IMR-90 (cell line): ENCODE measurements at regions not wholly inside any gene's neighbourhood (a gene's known extent, or its start where the extent isn't known, plus 50 kb on each side); places are given as distances from the start of the nearest gene placed in this dataset.
A peak's percentile ranks its signal among the peaks of the same experiment; 100 is the strongest.

Source experiments
- ATAC-seq: fragments of 200-7000 bp; cut with Tn5 transposase; 2 replicates; pipeline ENCODE4 v1.9.1; 2020; ENCODE audit warnings: low read depth, mild to moderate bottlenecking, moderate library complexity
- BruUV-seq: library from RNA; stranded (reverse); fragments of 400-500 nt; replicated peaks from 2 replicates; lab custom pipeline; 2021; lab: Mats Ljungman, UMichigan
- CTCF ChIA-PET: fragments of 300-600 bp; formaldehyde crosslinking; extraction: SDS; loops from one replicate; lab custom pipeline; 2021; ENCODE audit warnings: antibody characterized with exemption; lab: Yijun Ruan, JAX
- POLR2A ChIA-PET: fragments of 300-600 bp; sonication (Branson Sonifier 250); formaldehyde crosslinking; loops from one replicate; lab custom pipeline; 2022; ENCODE audit warnings: antibody characterized with exemption; ENCODE audit not compliant: unreplicated experiment; lab: Charles Lee
- DNase-seq: peaks from one replicate; pipeline ENCODE4 v3.0.0; 2013
- H2AFZ ChIP-seq: replicated peaks from 2 replicates; pipeline ENCODE3; 2013; ENCODE audit warnings: low read length, mild to moderate bottlenecking; ENCODE audit not compliant: poor library complexity
- H2AK5ac ChIP-seq: 2 replicates; pipeline ENCODE4 v1.6.1; 2013; ENCODE audit warnings: low read depth, low read length, inconsistent platforms
- H2AK9ac ChIP-seq: replicated peaks from 2 replicates; pipeline ENCODE3; 2013; ENCODE audit warnings: mild to moderate bottlenecking, low read depth, low read length, moderate library complexity; ENCODE audit not compliant: poor library complexity
- H2BK120ac ChIP-seq: 2 replicates; pipeline ENCODE4 v1.6.1; 2013; ENCODE audit warnings: low read depth, low read length, inconsistent platforms
- H2BK15ac ChIP-seq: 3 replicates; pipeline ENCODE4 v1.6.1; 2013; ENCODE audit warnings: low read depth, low read length, inconsistent platforms
- H2BK20ac ChIP-seq: 2 replicates; pipeline ENCODE4 v1.6.1; 2013; ENCODE audit warnings: low read depth, mild to moderate bottlenecking, inconsistent platforms, low read length, moderate library complexity
- H2BK5ac ChIP-seq: 2 replicates; pipeline ENCODE4 v1.6.1; 2013; ENCODE audit warnings: mild to moderate bottlenecking, low read depth, low read length, inconsistent platforms; ENCODE audit not compliant: poor library complexity, severe bottlenecking
- H3K14ac ChIP-seq: replicated peaks from 2 replicates; pipeline ENCODE4 v1.6.1; 2013; ENCODE audit warnings: low read depth, low read length, inconsistent platforms
- H3K18ac ChIP-seq: 2 replicates; pipeline ENCODE4 v1.6.1; 2013; ENCODE audit warnings: low read depth, low read length, control low read depth
- H3K23ac ChIP-seq: 2 replicates; pipeline ENCODE4 v1.6.1; 2013; ENCODE audit warnings: low read depth, low read length, inconsistent platforms
- H3K27ac ChIP-seq: 2 replicates; pipeline ENCODE4 v1.5.1; 2013; ENCODE audit warnings: mild to moderate bottlenecking, control low read depth, low read length; ENCODE audit not compliant: insufficient read depth
- H3K27me3 ChIP-seq: 2 replicates; pipeline ENCODE4 v1.6.1; 2013; ENCODE audit warnings: low read length; ENCODE audit not compliant: control insufficient read depth, insufficient read depth
- H3K36me3 ChIP-seq: 2 replicates; pipeline ENCODE4 v1.6.1; 2013; ENCODE audit warnings: low read length, mixed read lengths; ENCODE audit not compliant: control insufficient read depth, insufficient read depth
- H3K4ac ChIP-seq: 2 replicates; pipeline ENCODE4 v1.6.1; 2013; ENCODE audit warnings: low read depth, low read length, inconsistent platforms
- H3K4me1 ChIP-seq: 2 replicates; pipeline ENCODE4 v1.6.1; 2013; ENCODE audit warnings: low read length, mixed read lengths; ENCODE audit not compliant: control insufficient read depth, insufficient read depth
- H3K4me2 ChIP-seq: 2 replicates; pipeline ENCODE4 v1.6.1; 2013; ENCODE audit warnings: low read depth, mild to moderate bottlenecking, control low read depth, low read length, moderate library complexity
- H3K4me3 ChIP-seq: 2 replicates; pipeline ENCODE4 v1.5.1; 2013; ENCODE audit warnings: low read depth, mild to moderate bottlenecking, control low read depth, low read length, moderate library complexity; ENCODE audit not compliant: insufficient read depth
- H3K56ac ChIP-seq: 2 replicates; pipeline ENCODE4 v1.6.1; 2013; ENCODE audit warnings: low read length, inconsistent platforms; ENCODE audit not compliant: insufficient read depth; ENCODE audit errors: extremely low read depth
- H3K79me1 ChIP-seq, 2 experiments: 2 replicates each; pipeline ENCODE4 v1.6.1; 2013; ENCODE audit warnings: low read length in 2 of 2, inconsistent platforms in 1 of 2, low read depth in 1 of 2
- H3K9ac ChIP-seq: 2 replicates; pipeline ENCODE4 v1.6.1; 2013; ENCODE audit warnings: low read depth, low read length, control low read depth
- H3K9me1 ChIP-seq: 2 replicates; pipeline ENCODE4 v1.6.1; 2013; ENCODE audit warnings: low read length, inconsistent platforms; ENCODE audit not compliant: insufficient read depth
- H3K9me3 ChIP-seq: 2 replicates; pipeline ENCODE4 v1.6.1; 2013; ENCODE audit warnings: low read length; ENCODE audit not compliant: control insufficient read depth, insufficient read depth
- H4K20me1 ChIP-seq: 2 replicates; pipeline ENCODE4 v1.6.1; 2013; ENCODE audit warnings: low read length, inconsistent platforms; ENCODE audit not compliant: insufficient read depth
- H4K5ac ChIP-seq: 2 replicates; pipeline ENCODE4 v1.6.1; 2013; ENCODE audit warnings: mild to moderate bottlenecking, low read depth, low read length, control low read depth
- H4K8ac ChIP-seq, 2 experiments: 2 replicates each; pipeline ENCODE4 v1.6.1; 2013; ENCODE audit warnings: low read depth in 2 of 2, low read length in 2 of 2, control low read depth in 1 of 2, inconsistent platforms in 1 of 2
- H4K91ac ChIP-seq: 2 replicates; pipeline ENCODE4 v1.6.1; 2013; ENCODE audit warnings: low read depth, low read length, inconsistent platforms; ENCODE audit not compliant: insufficient read depth
- CHD1 ChIP-seq: IDR thresholded peaks from 2 replicates; pipeline ENCODE4 v1.6.1; 2012; ENCODE audit warnings: low read depth, low read length, improper control_type of control experiment
- MXI1 ChIP-seq: IDR thresholded peaks from 2 replicates; pipeline ENCODE4 v1.6.1; 2012; ENCODE audit warnings: low read depth, mild to moderate bottlenecking, low read length, moderate library complexity, borderline replicate concordance
- RAD21 ChIP-seq: IDR thresholded peaks from 2 replicates; pipeline ENCODE4 v1.6.1; 2012; ENCODE audit warnings: low read length, improper control_type of control experiment
- WGBS, 2 experiments: methylation state at CpG; one replicate each; pipeline versions ENCODE4 v1.1.5 to v1.1.7; 2013; ENCODE audit warnings: missing lambda C conversion rate in 2 of 2; ENCODE audit not compliant: insufficient read length in 1 of 2; ENCODE audit errors: extremely low coverage in 2 of 2; 5-methylcytosine and 5-hydroxymethylcytosine counted together
- dilution Hi-C: fragments of 300-500 bp; cut with HindIII; formaldehyde crosslinking; loops from one replicate; pipeline ENCODE4 v1.14.3; 2018; ENCODE audit warnings: low sequenced_read_pairs; ENCODE audit not compliant: unreplicated experiment
- in situ Hi-C: fragments of 300-500 bp; cut with MboI; formaldehyde crosslinking; loops from 3 replicates; pipeline ENCODE4 v1.14.3; 2019; ENCODE audit warnings: low sequenced_read_pairs, inconsistent platforms, mixed read lengths
- intact Hi-C: fragments of 100-400 bp; cut with micrococcal nuclease; formaldehyde crosslinking; loops from 2 replicates; pipeline ENCODE4 v1.10.0; 2022

DNA sequence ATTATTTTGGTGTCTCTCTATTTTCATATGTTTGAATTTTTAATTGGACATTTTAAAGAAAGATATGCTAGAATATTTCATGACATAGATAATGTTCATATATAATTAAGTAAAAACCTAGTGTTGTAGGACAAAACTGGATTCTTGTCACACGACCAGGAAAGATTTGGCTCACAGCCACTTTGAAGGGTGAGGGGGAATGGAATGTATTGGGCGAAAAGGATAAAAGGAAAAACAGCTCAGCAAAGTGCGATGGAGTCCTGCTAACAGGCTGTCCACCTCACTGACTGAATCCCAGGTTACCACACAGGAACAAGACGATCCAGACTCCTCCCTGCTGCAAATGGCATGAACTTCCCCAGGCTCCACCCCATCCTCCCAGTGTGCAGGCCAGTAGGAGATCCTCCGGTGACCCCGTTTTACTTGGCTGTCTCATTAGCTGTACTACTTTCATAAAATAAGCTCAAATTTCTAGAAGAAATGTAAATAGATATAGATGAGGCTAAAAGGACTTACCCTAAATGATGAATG lies 186.2 kb downstream of the CD47 start:
- in situ Hi-C loops (no loop called here), dilution Hi-C loops (no loop called here), intact Hi-C loops (no loop called here)
- H2BK20ac ChIP-seq: no peak overlapping the region
- H4K5ac ChIP-seq: no peak overlapping the region
- no peak overlapping the region for H3K27ac ChIP-seq
- H3K4me3 ChIP-seq: no peak overlapping the region
- no peaks in the 10 kb centered on the region for H3K79me1 ChIP-seq
- CTCF ChIA-PET: no interaction called here
- H2BK5ac ChIP-seq: no peak overlapping the region
- DNase-seq: no peak
- no peak overlapping the region for H3K4me2 ChIP-seq
- no peak overlapping the region for H2BK120ac ChIP-seq
- no peak overlapping the region for H2AK9ac ChIP-seq
- peaks cover 5% of the 10 kb centered on the region; the same call in 1 of the 2 replicates for H3K4me1 ChIP-seq
- no peak overlapping the region for H3K18ac ChIP-seq
- H3K36me3 ChIP-seq: no peaks in the 10 kb centered on the region
- H3K4ac ChIP-seq: no peak overlapping the region
- H2AFZ ChIP-seq: peak overlapping the region; percentile 73
- H3K14ac ChIP-seq: no peak overlapping the region
- H4K20me1 ChIP-seq: no peaks in the 10 kb centered on the region
- H3K23ac ChIP-seq: no peak overlapping the region; the same call in 1 of the 2 replicates
- TF ChIP-seq CHD1 (no peak), RAD21 (no peak), MXI1 (no peak)
- H3K9me1 ChIP-seq: 0 out of 2 replicates have a peak, but pooled peaks cover 3% of the 10 kb centered on the region
- no peak overlapping the region for H3K9ac ChIP-seq
- H3K9me3 ChIP-seq: no peaks in the 10 kb centered on the region
- H4K8ac ChIP-seq: no peak overlapping the region
- no peaks in the 10 kb centered on the region; the same call in 1 of the 2 replicates for H3K27me3 ChIP-seq
- no peak overlapping the region; the same call in 2 of the 3 replicates for H2BK15ac ChIP-seq
- no peak overlapping the region for H3K56ac ChIP-seq
- WGBS, 2 experiments: no CpG with 5 or more reads among the region's 6 CpGs
- no peak for ATAC-seq
- H2AK5ac ChIP-seq: no peak overlapping the region
- H4K91ac ChIP-seq: no peak overlapping the region
- POLR2A ChIA-PET: no interaction called here
- no TSS peak for BruUV-seq
